Endothelial cell of umbilical vein (primary cell): ENCODE measurements at regions not wholly inside any gene's neighbourhood (a gene's known extent, or its start where the extent isn't known, plus 50 kb on each side); places are given as distances from the start of the nearest gene placed in this dataset.

ENCODE experiments used
- CTCF ChIP-seq, 2 donors: IDR thresholded peaks; 1 replicate in 1 of 2; 2 replicates in 1 of 2; pipeline ENCODE4 v1.5.1; 2011; ENCODE audit warnings: low read length in 2 of 2, mild to moderate bottlenecking in 2 of 2, moderate library complexity in 2 of 2, control low read depth in 1 of 2, inconsistent platforms in 1 of 2, low read depth in 1 of 2; ENCODE audit not compliant: insufficient read depth in 1 of 2; ENCODE audit errors: extremely low read depth in 1 of 2
- EZH2 ChIP-seq: IDR thresholded peaks from 2 replicates; pipeline ENCODE4 v1.6.1; 2012; ENCODE audit warnings: borderline replicate concordance, low read depth, mild to moderate bottlenecking, moderate library complexity, low read length, inconsistent platforms; ENCODE audit not compliant: severe bottlenecking
- FOS ChIP-seq: IDR thresholded peaks from 2 replicates; pipeline ENCODE4 v1.6.1; 2011; ENCODE audit warnings: mild to moderate bottlenecking, low read length, moderate library complexity, borderline replicate concordance; ENCODE audit not compliant: insufficient read depth
- MAX ChIP-seq: IDR thresholded peaks from 2 replicates; pipeline ENCODE4 v1.6.1; 2011; ENCODE audit not compliant: insufficient read depth, insufficient read length
- MYC ChIP-seq: IDR thresholded peaks from one replicate; pipeline ENCODE4 v1.6.1; 2011; ENCODE audit warnings: mild to moderate bottlenecking, low read depth, low read length
- POLR2A ChIP-seq: IDR thresholded peaks from 2 replicates; pipeline ENCODE4 v1.6.1; 2012; ENCODE audit warnings: low read depth, mild to moderate bottlenecking, control low read depth, low read length

DNA sequence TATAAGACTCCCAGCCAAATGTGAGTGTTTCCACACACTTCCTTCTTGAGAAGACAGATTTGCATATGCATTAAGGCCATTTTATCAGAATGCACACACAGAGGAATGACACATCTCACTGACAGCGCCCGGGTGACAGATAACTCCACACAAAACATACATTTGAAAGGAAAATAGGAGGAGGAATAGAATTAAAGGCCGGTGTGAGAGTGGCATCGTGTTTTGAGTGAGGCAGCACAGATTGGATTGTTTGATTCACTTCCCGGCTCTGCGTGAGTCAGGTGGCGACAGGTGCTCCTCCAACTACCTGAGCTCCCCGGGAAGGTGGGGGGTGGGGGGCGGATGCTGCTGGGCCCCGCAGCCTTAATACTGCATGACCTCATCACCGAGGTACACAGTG lies 429.0 kb downstream of the TSHZ3 start:
- TF ChIP-seq CTCF (IDR thresholded peaks at IDR 0.05; ENCODE audit: extremely low read depth in 1 of 2, insufficient read depth in 1 of 2, low read depth in 1 of 2, low read length in 2 of 2) (no peak), MYC (no peak), FOS (no peak), POLR2A (no peak), MAX (no peak), EZH2 (no peak)
